RKO (cell line): ENCODE measurements at regions not wholly inside any gene's neighbourhood (a gene's known extent, or its start where the extent isn't known, plus 50 kb on each side); places are given as distances from the start of the nearest gene placed in this dataset.

Experiments used
- DNase-seq: peaks from one replicate; pipeline ENCODE4 v3.0.0-alpha.2; 2016; ENCODE audit warnings: low spot score

DNA sequence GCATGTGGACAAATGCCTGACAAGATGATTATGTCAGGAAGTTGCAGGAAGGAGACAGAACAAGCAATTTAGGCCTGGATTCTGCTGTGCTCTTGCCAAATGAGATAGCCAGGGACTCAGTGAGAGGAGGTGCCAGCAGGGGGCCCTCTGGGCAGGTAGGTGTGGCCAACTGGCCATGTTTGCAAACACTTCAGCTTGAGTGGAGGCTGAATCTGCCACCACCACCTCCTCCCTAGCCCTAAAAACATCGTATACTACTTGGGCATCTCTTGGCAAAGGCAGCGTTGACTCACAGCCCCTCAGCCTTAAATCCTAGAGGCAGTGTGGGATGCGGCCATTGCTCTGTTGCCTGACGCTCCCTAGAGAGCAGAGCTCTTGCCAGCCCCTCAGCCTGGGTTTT is 95.1 kb upstream of the PLET1 start:
- peak; percentile 7 for DNase-seq

DNA sequence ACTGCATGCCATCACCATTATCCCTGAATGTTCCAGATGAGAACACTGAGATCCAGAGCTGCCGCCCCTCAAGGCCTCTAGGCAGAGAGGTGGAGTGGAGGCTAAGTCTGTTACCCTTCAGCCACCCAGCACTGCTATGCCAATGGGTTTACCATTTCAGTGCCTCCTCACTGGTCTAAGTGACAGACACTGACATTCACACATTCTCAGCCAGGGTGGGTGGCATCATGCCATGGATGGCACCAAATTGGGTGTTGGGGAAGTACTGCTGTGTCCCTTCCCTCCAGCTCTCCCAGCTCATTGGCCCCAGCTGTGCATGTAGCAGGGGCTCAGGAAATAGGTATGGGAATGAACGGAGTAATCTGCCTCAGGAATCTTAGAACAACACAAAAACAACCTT is 96.8 kb upstream of the PLET1 start:
- DNase-seq = no peak

DNA sequence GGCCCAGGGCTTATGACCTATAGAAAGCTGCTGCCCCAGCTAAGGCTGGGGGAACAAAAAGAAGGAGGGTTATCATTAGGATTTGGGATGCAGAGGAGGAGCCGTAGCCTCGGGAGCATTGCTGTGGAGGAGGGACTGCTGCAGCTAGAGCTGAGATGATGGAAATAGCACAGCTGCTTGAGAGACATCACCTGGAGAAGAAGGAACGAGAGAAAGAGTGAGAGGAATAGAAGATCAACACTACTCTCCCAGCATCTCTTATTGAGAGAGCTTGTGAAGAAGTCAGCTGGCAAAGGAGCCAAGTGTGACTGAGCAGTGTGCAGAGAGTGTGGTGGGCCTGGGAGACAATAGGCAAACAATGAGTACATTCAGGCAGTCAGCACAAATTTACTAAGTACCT is 100.7 kb upstream of the PLET1 start:
- no peak for DNase-seq

DNA sequence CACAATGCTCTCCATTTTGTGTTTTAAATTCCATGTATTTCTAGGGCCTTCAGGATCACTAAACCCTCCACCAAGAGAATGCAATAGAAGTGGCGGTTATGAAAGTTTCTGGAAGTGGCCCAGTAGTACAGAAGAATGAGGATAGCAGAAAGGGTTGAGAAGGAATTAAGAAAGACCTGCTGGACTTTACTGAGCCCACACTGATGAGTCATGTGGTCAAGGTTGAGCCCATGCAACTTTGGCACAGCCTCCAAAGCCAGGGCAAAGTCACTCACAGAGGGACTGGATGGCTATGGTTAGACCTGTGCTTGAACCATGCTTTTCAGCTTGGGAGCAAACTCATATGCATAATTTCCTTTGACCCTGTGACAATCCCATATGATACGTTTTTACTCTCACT is 102.9 kb upstream of the PLET1 start:
- DNase-seq = no peak

DNA sequence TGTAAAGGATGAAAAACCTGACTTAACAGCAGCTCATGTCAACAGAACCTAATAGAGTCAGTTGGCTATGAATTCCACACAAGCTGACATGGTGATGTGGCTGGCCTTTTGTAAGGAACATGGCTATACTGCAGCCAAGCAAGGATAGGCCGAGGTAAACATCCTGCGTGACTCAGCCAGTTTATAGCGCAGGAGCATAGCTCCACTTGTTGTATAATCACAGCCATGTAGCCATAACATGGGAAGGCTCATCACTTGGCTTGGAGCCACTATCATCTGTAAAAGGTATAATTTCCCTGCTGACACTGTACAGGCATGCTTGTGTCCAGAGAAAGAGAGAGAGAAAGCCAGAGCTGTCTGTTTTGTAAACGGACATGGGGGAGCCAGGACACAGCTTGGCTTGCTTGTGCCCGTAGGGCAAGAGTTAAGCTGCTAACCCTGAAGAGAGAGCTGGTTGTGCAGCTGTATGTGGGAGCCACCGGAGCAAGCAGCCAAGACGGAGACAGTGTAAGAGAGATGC is 104.4 kb upstream of the PLET1 start:
- no peak for DNase-seq

DNA sequence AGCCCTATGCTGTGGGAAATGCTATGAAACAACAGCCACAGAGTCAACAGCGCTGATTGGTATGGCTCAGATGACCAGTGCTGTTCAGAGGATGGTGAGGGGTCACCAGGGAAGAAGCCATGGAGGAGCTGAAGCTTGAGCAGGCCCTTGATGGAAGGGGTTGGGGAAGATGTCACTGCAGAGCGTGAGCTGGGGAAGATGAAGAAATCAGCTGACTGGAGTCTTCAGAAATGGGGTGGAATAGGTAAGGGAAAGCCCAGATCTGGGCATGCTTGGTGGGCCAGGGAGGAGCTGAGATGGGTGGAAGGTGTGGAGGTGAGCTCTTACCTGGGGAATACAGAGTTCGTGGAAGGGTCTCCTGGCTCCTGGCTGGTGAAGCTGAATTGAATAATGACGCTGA is 105.4 kb upstream of the PLET1 start:
- DNase-seq = no peak

DNA sequence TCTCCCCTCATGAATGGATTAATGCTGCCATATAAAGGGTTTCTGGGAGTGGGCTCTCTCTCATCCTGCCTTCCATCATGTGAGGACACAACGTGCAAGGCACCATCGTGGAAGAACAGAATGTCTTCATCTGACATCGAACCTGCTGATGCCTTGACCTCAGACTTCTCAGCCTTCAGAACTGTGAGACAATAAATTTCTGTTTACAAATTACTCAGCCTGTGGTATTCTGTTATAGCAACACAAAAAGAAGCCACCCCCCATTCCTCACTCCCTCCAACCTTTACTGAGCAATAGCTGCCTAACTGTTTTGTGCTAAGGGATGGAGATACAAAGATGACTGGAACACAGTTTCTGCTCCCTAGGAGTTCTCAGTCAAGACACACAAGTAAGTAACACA is 106.1 kb upstream of the PLET1 start:
- DNase-seq = no peak

DNA sequence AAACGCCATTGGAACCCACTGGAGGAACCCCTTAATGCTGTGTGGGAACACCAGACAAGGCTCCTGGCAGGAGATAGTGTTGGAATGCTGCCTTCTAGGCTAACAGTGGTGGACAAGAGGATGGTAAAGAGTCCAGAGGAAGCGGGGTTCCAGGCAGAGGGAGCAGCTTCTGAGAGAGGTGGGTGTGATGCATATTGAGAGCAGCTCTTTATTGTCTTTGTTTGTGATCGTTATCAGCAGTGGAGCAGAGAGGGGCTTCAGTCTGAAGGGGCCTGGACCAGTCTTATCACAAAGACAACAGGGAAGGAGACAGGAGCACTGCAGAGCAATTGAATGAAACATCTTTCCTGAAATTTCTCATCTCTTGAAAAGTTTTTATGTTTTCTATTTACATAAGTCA is 106.8 kb upstream of the PLET1 start:
- no peak for DNase-seq

DNA sequence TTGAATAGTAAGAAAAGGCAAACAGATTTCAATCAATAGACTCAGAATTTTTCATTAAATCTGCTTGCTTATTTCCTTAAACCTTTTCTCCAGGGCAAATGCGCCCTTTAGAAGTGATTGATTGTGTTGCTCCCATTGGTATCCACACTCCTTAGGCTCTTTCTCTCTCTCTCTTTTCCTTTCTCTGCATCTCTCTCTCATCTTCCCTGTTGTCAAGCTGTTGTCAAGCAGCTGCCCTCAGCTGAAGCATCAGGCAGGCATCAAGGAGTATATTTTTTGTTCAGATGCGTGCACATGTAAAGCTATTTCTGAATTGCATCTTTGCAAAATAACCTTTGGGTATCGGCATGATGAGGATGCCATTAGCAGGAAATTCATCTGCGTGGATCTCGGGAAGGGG is 107.2 kb upstream of the PLET1 start:
- DNase-seq = no peak

DNA sequence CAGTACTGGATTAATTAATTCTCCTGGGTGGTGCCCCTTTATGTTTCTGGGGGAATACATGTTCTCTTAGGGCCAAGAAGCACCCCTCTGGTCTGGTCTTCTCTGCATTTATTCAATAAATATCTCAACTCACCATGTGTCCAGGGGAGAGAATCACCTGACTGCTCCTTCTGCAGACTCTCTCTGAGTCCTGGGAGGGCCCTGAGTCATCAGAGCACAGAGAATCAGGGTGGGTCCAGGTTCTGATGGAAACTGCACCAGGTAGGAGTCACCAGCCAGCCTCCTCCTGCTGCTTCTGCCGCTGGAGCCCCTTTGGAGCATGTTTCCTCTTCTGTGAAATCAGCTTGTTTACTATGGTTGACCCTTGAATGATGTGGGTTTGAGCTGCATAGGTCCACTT is 107.7 kb upstream of the PLET1 start:
- no peak for DNase-seq

DNA sequence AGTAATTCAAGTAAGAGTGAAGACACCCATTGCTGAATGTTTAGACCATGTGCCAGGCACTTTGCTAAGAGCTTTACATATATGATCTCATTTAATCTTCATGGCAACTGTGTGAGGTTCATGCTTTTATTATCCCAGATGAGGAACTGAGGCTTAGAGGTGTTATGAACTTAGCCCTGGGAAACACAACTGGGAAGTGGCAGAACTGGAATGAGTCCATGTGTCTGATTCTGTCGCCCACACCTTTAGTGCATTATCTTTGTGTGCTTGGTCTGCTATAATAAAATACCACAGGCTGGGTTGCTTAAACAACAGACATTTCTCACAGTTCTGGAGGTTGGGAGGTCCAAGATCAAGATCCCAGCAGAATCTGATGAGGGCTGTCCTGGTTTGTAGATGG is 108.7 kb upstream of the PLET1 start:
- DNase-seq = no peak

DNA sequence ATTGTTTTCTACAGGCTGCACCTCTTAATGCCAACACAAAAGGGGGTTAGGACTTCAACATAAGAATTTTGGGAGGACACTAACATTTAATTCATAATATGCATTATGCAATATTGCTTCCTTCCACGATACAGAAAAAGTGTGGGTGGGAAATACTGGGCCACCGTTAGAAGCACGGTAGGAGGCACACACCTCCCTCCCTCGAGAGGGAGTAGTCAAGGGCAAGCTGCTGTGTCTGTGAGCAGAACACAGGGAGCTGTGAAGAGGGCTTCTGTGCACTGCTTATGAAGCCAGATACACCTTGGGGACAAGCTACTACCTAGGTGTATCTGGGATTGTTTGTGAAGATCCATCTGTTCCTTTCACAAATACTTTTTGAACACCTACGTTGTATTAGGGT is 109.3 kb upstream of the PLET1 start:
- no peak for DNase-seq

DNA sequence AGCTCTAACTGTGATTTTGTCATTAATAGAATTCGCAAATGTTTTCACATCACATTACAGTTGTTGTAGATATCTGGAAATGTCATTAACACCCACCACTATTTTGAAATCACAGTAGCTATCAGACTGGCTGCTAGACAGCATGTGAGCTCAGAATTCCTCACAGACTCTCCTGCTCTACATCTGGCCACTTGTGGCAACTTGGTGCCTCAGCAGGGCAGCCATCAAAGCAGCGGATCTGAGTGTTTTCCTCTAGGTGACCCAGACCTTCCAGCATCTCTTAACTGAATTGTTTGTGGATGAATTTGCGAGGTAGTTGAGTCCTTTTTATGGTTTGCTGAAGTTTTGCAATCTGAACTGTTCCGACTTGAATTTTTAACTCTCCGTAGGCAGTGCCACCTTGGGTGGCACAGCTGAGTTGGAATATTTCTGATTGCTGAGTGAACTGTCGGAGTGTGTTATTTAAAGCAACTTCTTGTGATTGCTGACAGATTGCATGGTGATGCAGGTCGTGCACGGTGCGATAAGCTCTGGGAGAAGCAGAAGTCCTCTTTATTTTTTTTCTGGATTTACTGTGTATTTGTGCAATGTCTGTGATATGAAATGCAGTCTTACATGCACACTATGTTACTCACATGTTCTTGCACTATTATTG is 114.0 kb upstream of the PLET1 start:
- DNase-seq = no peak

DNA sequence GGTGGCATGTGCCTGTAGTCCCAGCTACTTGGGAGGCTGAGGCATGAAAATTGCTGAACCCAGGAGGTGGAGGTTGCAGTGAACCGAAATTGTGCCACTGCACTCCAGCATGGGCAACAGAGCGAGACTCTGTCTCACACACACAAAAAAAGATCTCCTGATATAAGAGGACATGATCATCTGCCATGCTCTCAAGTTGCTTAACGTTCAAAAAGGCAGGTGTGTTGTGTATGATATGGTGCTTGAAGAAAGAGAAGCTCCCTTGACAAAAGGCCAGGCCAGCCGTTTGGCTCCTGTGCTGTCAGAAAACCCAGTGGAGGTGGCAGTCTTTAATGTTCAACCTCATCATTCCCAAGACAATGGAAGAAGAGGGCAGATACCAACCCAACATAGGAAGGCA is 117.3 kb upstream of the PLET1 start:
- no peak for DNase-seq

DNA sequence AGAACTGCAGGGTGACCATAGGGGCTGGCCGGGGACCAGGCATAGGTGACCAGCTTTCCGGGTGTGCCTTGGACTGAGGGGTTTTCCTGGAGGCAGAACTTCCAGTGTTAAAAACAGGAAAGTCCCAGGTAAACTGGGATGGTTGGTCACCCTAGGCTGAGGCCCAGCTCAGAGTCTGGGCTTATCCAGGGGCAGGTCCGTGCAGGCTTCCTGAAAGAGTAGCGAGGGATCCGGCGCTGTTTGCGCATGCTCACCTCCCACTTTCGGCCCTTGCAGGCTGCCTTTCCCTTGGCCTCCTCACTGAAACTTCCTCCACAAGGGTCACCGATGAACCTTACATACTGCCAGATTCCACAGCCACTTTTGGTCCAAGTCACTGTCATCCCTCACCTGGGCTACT is 119.8 kb upstream of the PLET1 start:
- DNase-seq = no peak

DNA sequence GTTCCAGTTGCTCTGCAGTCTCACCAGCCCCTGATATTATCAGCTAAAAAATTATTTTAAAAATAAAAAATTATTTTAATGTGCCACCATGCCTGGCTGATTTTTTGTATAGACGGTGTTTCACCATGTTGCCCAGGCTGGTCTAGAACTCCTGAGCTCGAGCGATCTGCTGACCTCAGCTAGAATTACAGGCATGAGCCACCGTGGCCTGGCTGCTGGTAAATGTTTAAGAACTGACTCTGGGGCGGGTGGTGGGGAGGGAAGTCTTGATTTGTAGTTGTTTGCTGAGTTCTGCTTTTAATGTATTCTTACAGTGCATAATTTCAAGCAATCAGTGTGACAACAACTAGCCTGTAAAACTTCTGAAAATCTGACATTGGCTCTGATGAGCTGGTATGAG is 120.9 kb upstream of the PLET1 start:
- no peak for DNase-seq

DNA sequence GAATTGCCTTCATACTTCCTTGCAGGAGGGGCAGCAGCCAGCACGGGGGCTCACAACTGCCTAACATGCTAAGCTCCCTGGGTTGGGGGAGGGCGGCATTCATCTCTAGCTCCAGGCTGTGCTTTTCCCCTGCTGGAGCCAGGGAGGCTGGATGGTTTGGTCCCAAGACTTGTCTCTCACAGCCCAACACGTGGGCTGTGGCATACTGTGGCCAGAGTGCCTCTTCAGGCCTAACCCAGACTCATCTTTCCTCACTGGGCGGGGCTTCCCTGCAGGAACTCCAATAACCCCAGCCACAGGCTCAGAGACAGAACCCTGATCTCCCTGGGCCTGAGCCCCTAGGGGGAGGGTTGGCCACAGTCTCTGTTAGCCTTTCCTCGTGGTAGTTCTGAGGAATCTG is 121.9 kb upstream of the PLET1 start:
- DNase-seq = no peak

DNA sequence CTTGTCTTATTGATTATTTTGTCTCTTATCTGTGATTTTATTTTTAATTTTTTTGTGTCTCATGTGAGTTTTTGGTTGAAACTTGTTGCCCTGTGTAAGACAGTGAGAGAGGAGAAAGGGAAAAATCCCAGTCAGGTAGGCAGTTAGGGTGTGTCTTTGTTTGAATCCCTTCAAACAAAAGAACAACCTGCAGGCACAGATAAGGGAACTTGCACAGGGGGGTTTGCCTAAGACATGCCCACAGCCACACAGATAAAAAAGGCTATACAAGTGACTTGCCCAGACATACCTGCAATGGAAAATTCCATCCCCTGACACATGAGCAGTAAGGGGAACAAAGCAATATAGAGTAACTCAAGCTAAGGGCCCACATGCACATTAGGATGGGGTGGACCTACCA is 127.8 kb upstream of the PLET1 start:
- no peak for DNase-seq

DNA sequence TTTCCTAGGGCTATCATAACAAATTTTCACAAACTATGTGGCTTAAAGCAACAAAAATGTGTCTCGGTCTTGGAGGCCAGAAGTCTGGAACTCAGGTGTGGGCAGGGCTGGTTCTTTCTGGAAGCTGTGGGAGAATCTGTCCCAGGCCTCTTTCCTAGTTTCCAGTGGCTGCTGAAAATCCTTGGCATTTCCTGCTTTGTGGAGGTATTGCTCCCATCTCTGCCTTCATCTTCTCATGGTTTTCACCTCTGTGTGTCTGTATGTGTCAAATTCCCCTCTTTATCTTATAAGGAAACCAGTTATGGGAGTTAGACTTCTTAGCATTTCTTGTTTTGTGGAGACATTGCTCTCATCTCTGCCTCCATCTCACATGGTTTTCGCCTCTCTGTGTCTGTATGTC is 130.4 kb upstream of the PLET1 start:
- DNase-seq = no peak

DNA sequence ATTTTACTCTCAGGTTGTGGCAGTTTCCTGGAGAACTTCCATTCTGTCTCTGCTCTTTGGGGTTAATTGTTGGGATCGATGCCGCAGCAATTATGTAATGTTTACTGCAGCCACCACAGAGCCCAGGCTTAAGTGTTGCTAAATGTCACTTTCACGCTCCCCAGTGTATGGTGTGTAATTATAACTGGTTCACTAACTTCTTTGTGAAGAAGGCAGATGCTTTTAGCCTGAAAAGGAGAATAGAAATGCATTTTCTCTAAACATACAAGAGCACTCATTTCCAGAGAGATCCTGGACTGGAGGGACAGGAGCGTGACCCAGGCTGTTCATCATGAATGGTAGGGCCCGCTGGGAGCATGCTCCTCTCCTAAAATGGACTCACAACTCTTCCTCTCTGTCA is 132.2 kb upstream of the PLET1 start:
- no peak for DNase-seq

DNA sequence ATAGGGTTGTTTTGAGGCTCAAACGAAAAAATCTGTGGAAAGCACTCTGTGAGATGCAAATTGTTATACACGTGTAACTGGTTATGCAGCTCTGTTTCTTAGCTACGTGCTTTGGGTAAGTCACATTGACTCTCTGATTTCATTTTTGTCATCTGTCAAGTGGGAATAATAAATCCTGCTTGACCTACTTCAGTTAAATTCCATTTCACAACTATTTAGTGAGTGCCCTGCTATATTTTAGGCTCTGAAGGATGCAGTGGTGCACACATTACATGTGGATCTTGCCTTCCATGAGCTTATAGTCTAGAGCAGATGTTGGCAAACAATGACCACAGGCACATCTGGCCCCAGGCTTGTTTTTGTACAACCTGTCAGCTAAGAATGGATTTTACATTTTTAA is 133.6 kb upstream of the PLET1 start:
- DNase-seq = no peak

DNA sequence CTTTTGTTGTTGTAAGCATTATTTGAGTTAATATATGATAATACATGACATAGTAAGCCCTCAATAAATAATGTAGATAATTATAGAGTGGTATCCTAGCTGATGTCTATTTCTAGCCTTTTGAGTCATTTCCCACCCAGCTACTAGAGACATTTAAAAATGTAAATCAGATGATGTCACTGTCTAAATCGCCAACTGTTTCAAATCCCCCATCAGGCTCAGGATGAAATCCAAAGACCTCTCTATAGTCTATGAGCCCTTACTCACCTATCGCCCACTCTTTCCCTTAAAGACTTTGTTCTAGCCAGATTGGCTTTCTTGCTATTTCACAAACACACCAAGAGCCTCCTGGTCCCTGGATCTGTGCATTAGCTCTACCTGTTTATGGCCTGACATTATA is 135.4 kb upstream of the PLET1 start:
- no peak for DNase-seq

DNA sequence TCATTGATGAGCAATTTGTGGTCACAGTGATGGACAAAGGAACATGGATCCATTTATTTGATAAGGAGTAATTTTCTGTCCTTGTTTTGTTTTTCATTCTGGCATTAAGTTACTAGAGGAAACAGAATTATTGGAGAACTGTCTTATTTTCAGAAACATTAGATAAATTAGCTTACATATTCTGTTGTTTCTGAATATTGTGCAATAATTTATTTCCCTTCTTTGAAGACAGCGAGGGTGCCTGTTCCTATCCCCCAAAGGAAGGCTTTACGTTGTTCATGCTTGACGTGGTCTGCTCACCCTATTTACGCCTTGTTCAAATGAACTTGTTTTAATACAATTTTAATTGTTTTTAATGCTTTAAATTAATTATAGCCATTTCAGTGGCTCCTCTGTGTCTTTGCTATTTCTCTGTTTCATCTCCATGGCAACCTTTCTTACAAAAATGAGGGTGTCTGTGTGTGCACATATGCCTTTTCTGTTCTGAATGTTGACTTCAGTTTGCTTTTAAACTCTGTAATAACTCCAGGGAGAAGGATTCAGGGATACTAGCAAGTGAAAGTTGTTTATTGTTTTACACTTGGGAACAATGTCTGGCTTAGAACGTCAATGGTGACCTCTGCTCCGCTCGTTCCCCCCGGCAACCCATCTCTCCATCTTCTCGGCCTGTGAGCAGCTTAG is 138.3 kb upstream of the PLET1 start:
- no peak for DNase-seq

DNA sequence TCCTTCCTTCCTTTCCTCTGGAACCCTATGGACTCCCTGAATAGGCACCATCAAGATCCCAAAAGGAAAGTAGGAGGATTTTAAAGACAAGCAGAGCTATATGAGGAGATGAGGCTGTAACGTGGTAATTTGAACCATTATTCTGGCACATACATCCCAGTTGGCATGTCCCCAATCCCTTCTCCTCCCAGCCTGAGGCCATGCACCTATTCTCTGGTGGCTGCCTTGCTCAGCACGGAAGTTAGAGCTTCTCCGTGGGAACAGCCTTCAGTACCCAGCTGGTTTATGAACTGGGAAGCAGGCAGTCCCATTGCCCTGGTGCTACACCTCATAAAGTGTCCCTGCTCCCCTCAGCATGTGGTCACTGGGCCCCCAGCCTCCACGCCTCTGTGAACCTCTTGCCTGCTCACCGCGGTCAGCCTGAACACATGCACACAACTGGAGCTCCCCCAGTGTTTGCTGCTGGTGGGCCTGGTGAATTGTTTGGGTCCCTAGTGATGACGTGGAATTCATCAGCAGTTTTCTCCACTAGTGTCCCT is 139.9 kb upstream of the PLET1 start:
- no peak for DNase-seq
